ENCODE measurements at regions not wholly inside any gene's neighbourhood (a gene's known extent, or its start where the extent isn't known, plus 50 kb on each side); places are given as distances from the start of the nearest gene placed in this dataset.

- TF ChIP-seq CTCF (IDR thresholded peaks at IDR 0.05; ENCODE audit: insufficient read depth, low read length, poor library complexity, severe bottlenecking) (no peak), EZH2phosphoT487 (conservative IDR thresholded peaks at IDR 0.05; ENCODE audit: low read length) (no peak)
These were observed 245.5 kb upstream of the HS6ST1 start for GRCh38 chr2:128564131-128564530.
